ENCODE measurements at regions not wholly inside any gene's neighbourhood (a gene's known extent, or its start where the extent isn't known, plus 50 kb on each side); places are given as distances from the start of the nearest gene placed in this dataset.

DNA sequence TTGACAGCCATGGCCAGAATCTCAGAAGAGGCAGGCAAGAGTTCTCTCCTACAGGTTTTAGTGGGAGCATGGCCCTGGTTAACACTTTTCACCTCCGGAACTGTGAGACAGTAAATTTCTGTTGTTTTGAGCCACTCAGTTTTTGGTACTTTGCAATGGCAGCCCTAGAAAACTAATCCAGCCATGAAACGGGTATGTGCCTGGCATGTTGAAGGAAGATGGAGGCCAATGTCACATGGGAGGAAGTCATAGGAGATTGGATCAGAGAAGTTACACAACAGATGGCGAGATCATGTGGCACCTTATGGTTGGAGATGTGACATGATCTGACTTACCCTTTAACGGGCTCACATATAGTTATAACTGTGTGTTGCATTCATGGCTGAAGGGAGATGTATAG, 63.2 kb upstream of the EED start:
- Histone ChIP-seq H3K4me1 (ENCODE audit: control insufficient read depth in 4 of 4, insufficient read depth in 4 of 4, low read length in 3 of 4) (peaks cover 0 to 9% (median 5%) of the 10 kb centered on the region in 4 donors), H3K36me3 (ENCODE audit: control insufficient read depth in 4 of 4, insufficient read depth in 3 of 4, low read depth in 1 of 4, low read length in 3 of 4) (peaks cover 0 to 1% (median 0%) of the 10 kb centered on the region in 4 donors), H3K27me3 (ENCODE audit: control insufficient read depth in 4 of 4, insufficient read depth in 4 of 4, low read length in 3 of 4) (no peaks in the 10 kb centered on the region), H3K4me3 (ENCODE audit: low read depth in 1 of 3, low read length in 3 of 3) (no peak overlapping the region), H3K9ac (ENCODE audit: low read depth in 1 of 2, low read length in 2 of 2) (no peak overlapping the region), H3K9me3 (ENCODE audit: control insufficient read depth in 4 of 4, low read length in 3 of 4) (no peaks in the 10 kb centered on the region), H3K27ac (ENCODE audit: low read depth in 1 of 2, low read length in 2 of 2) (no peak overlapping the region)
- no peak for DNase-seq (ENCODE audit: low spot score)
- 75% methylated on average over 4 of the region's 4 CpGs for WGBS
- TF ChIP-seq TAF1 (conservative IDR thresholded peaks at IDR 0.05) (no peak), NR2F2 (IDR thresholded peaks at IDR 0.05) (no peak), SP1 (IDR thresholded peaks at IDR 0.05) (no peak), HNF4G (IDR thresholded peaks at IDR 0.05) (no peak), FOXA2 (IDR thresholded peaks at IDR 0.05) (no peak), RAD21 (IDR thresholded peaks at IDR 0.05) (no peak), MAX (IDR thresholded peaks at IDR 0.05) (no peak), RXRA (IDR thresholded peaks at IDR 0.05) (no peak), EGR1 (IDR thresholded peaks at IDR 0.05; ENCODE audit: low read depth in 2 of 2) (no peak), REST (IDR thresholded peaks at IDR 0.05) (no peak), CTCF (IDR thresholded peaks at IDR 0.05; ENCODE audit: low read depth, low read length, missing input control) (no peak), GABPA (IDR thresholded peaks at IDR 0.05 in 1 of 2, conservative IDR thresholded peaks at IDR 0.05 in 1 of 2) (no peak), HNF4A (conservative IDR thresholded peaks at IDR 0.05) (no peak), YY1 (IDR thresholded peaks at IDR 0.05) (no peak), ATF3 (IDR thresholded peaks at IDR 0.05) (no peak), ZBTB33 (IDR thresholded peaks at IDR 0.05) (no peak), FOXA1 (IDR thresholded peaks at IDR 0.05) (no peak), JUND (IDR thresholded peaks at IDR 0.05) (no peak)
